Ovary (tissue), 3 donors: ENCODE measurements at regions not wholly inside any gene's neighbourhood (a gene's known extent, or its start where the extent isn't known, plus 50 kb on each side); places are given as distances from the start of the nearest gene placed in this dataset.

ENCODE experiments used
- EP300 ChIP-seq: sonication (generic); formaldehyde crosslinking; IDR thresholded peaks from one replicate; pipeline ENCODE4 v1.6.1; 2017; ENCODE audit warnings: antibody characterized with exemption
- POLR2A ChIP-seq: fragments of 450-650 bp; IDR thresholded peaks from one replicate; pipeline ENCODE4 v1.6.1; 2017; ENCODE audit warnings: antibody characterized with exemption, mild to moderate bottlenecking, moderate library complexity
- TF ChIP-seq, protein P1 (sequence below), 3 donors: fragments of 450-650 bp in 2 of 3; fragments of 200-600 bp in 1 of 3; IDR thresholded peaks; one replicate each; pipeline versions ENCODE4 v1.5.1 to v1.8.0; 2016 to 2022; ENCODE audit warnings: antibody characterized with exemption in 3 of 3, mild to moderate bottlenecking in 1 of 3
- donor health status: DM: no; HTN: no; CAD: no.

DNA sequence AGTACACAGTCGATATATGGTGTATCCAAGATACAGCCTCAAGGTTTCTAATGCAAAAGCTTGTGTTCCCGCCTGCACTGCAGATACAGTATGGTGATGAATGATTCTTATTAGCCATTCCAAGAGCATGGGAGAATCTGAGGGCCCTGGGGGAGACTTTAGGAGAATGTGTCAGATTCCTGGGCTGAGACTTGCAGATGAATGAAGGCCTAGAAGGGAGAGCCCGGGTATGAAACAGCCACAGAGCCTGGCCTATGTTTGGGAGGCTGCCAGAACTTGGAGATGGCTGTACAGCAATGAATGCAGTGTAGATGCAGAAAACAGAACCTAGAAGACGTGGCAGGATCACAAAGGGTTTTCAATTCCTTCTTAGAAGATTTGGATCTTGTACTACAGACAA, 510.7 kb downstream of the HAPSTR1 start:
- no peak for TF ChIP-seq POLR2A
- TF ChIP-seq, protein P1, sequence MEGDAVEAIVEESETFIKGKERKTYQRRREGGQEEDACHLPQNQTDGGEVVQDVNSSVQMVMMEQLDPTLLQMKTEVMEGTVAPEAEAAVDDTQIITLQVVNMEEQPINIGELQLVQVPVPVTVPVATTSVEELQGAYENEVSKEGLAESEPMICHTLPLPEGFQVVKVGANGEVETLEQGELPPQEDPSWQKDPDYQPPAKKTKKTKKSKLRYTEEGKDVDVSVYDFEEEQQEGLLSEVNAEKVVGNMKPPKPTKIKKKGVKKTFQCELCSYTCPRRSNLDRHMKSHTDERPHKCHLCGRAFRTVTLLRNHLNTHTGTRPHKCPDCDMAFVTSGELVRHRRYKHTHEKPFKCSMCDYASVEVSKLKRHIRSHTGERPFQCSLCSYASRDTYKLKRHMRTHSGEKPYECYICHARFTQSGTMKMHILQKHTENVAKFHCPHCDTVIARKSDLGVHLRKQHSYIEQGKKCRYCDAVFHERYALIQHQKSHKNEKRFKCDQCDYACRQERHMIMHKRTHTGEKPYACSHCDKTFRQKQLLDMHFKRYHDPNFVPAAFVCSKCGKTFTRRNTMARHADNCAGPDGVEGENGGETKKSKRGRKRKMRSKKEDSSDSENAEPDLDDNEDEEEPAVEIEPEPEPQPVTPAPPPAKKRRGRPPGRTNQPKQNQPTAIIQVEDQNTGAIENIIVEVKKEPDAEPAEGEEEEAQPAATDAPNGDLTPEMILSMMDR (IDR thresholded peaks at IDR 0.05): no peak
- TF ChIP-seq EP300: no peak
